Spleen (tissue), 11 donors: ENCODE measurements at regions not wholly inside any gene's neighbourhood (a gene's known extent, or its start where the extent isn't known, plus 50 kb on each side); places are given as distances from the start of the nearest gene placed in this dataset.

ENCODE experiments used
- DNase-seq: peaks from one replicate; pipeline ENCODE4 v3.0.0-alpha.2; 2020
- H3K27ac ChIP-seq, 8 donors: fragments of 200-600 bp; sonication (generic) in 7 of 8; 1 replicate in 4 of 8; 2 replicates in 4 of 8; pipeline versions ENCODE4 v1.5.0 to v1.8.0; 2016 to 2021; ENCODE audit warnings: inconsistent platforms in 4 of 8, mild to moderate bottlenecking in 4 of 8, moderate library complexity in 1 of 8
- H3K27me3 ChIP-seq, 7 donors: fragments of 200-600 bp; sonication (generic) in 6 of 7; replicated peaks in 1 of 7; 1 replicate in 4 of 7; 2 replicates in 3 of 7; pipeline versions ENCODE4 v1.5.0 to v1.8.0; 2016 to 2021; ENCODE audit warnings: inconsistent platforms in 3 of 7, mild to moderate bottlenecking in 1 of 7
- H3K36me3 ChIP-seq, 6 donors: fragments of 200-600 bp; sonication (generic) in 5 of 6; 1 replicate in 4 of 6; 2 replicates in 2 of 6; pipeline versions ENCODE4 v1.5.0 to v1.8.0; 2016 to 2021; ENCODE audit warnings: inconsistent platforms in 2 of 6
- H3K4me1 ChIP-seq, 6 donors: fragments of 200-600 bp; sonication (generic) in 5 of 6; 1 replicate in 3 of 6; 2 replicates in 3 of 6; pipeline versions ENCODE4 v1.5.0 to v1.8.0; 2016 to 2021; ENCODE audit warnings: inconsistent platforms in 3 of 6
- H3K4me3 ChIP-seq, 8 donors: fragments of 200-600 bp; sonication (generic) in 7 of 8; 1 replicate in 4 of 8; 2 replicates in 4 of 8; pipeline versions ENCODE4 v1.5.0 to v1.8.0; 2016 to 2021; ENCODE audit warnings: inconsistent platforms in 4 of 8, mild to moderate bottlenecking in 4 of 8, moderate library complexity in 2 of 8
- H3K9me3 ChIP-seq, 8 donors: fragments of 200-600 bp; sonication (generic) in 7 of 8; 1 replicate in 4 of 8; 2 replicates in 4 of 8; pipeline versions ENCODE4 v1.5.0 to v1.8.0; 2016 to 2021; ENCODE audit warnings: inconsistent platforms in 4 of 8
- POLR2A ChIP-seq, 3 donors: fragments of 450-650 bp; IDR thresholded peaks; one replicate each; pipeline ENCODE4 v1.5.1; 2017; ENCODE audit warnings: antibody characterized with exemption in 3 of 3, mild to moderate bottlenecking in 1 of 3
- POLR2AphosphoS5 ChIP-seq, 3 donors: sonication (generic); formaldehyde crosslinking; IDR thresholded peaks; one replicate each; pipeline ENCODE4 v1.5.1; 2017; ENCODE audit warnings: antibody characterized with exemption in 3 of 3
- WGBS, 5 donors: extraction: QIAGEN DNeasy Blood & Tissue Kit in 3 of 5; methylation state at CpG; one replicate each; pipeline versions ENCODE4 v1.1.5 to v1.1.7; 2013 to 2018; 5-methylcytosine and 5-hydroxymethylcytosine counted together
- intact Hi-C: fragments of 100-400 bp; cut with DNase I; formaldehyde crosslinking; loops from one replicate; pipeline ENCODE4 v1.15.0; 2023; ENCODE audit warnings: low total_unique reads
- TF ChIP-seq, protein P1 (sequence below), 11 experiments: fragments of 200-600 bp in 7 of 11; fragments of 450-650 bp in 4 of 11; sonication (generic) in 4 of 11; IDR thresholded peaks in 8 of 11; conservative IDR thresholded peaks in 3 of 11; 1 replicate in 7 of 11; 2 replicates in 4 of 11; pipeline versions ENCODE4 v1.4.0 to v1.8.0; 2016 to 2021; ENCODE audit warnings: antibody characterized with exemption in 11 of 11, inconsistent platforms in 4 of 11, mild to moderate bottlenecking in 1 of 11
- donor health status: healthy with polysubstance abuse.
- donor health status: DM: no; HTN: no; CAD: no; lungs with moderate emphysema.
- donor health status: DM: no; HTN: no; CAD: no.
- donor health status: Bipolar disorder and iron deficiency.
- donor health status: healthy.
- donor health status: DM: no; HTN: no; CAD: no.
- donor health status: DM: yes; HTN: yes; CAD: no.

DNA sequence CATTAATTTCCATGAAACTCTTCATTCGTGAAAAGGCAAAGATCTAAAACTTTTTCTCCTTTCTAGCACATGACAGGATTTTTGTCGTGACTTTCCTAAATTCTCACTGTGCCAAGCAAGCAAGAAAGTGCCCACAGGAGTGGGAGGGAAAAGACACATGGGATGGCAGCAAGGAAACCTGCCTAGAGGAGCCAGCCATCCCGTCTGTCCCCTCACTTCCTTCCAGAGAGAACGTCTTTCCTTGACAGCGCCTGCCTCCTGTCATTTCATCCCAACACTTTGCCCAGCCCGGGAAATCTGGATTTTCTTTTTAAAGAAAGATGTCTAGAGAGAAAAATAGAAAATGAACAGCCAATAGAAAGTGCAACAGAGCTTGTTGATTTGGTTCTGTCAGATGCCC, 200.6 kb upstream of the PTBP2 start:
- H3K27ac ChIP-seq = no peak overlapping the region
- H3K36me3 ChIP-seq = no peaks in the 10 kb centered on the region
- intact Hi-C loops = no loop called here
- no peak overlapping the region for H3K4me3 ChIP-seq
- TF ChIP-seq POLR2AphosphoS5 (IDR thresholded peaks at IDR 0.05) = no peak
- no peak for TF ChIP-seq POLR2A (IDR thresholded peaks at IDR 0.05)
- TF ChIP-seq, protein P1, sequence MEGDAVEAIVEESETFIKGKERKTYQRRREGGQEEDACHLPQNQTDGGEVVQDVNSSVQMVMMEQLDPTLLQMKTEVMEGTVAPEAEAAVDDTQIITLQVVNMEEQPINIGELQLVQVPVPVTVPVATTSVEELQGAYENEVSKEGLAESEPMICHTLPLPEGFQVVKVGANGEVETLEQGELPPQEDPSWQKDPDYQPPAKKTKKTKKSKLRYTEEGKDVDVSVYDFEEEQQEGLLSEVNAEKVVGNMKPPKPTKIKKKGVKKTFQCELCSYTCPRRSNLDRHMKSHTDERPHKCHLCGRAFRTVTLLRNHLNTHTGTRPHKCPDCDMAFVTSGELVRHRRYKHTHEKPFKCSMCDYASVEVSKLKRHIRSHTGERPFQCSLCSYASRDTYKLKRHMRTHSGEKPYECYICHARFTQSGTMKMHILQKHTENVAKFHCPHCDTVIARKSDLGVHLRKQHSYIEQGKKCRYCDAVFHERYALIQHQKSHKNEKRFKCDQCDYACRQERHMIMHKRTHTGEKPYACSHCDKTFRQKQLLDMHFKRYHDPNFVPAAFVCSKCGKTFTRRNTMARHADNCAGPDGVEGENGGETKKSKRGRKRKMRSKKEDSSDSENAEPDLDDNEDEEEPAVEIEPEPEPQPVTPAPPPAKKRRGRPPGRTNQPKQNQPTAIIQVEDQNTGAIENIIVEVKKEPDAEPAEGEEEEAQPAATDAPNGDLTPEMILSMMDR (IDR thresholded peaks at IDR 0.05 in 8 of 11, conservative IDR thresholded peaks at IDR 0.05 in 3 of 11) = no peak
- H3K27me3 ChIP-seq = no peaks in the 10 kb centered on the region
- no peaks in the 10 kb centered on the region for H3K4me1 ChIP-seq
- no peaks in the 10 kb centered on the region for H3K9me3 ChIP-seq
- WGBS, 5 donors = 60 to 73% (median 71%) methylated on average over 6 of the region's 6 CpGs
- DNase-seq = no peak

DNA sequence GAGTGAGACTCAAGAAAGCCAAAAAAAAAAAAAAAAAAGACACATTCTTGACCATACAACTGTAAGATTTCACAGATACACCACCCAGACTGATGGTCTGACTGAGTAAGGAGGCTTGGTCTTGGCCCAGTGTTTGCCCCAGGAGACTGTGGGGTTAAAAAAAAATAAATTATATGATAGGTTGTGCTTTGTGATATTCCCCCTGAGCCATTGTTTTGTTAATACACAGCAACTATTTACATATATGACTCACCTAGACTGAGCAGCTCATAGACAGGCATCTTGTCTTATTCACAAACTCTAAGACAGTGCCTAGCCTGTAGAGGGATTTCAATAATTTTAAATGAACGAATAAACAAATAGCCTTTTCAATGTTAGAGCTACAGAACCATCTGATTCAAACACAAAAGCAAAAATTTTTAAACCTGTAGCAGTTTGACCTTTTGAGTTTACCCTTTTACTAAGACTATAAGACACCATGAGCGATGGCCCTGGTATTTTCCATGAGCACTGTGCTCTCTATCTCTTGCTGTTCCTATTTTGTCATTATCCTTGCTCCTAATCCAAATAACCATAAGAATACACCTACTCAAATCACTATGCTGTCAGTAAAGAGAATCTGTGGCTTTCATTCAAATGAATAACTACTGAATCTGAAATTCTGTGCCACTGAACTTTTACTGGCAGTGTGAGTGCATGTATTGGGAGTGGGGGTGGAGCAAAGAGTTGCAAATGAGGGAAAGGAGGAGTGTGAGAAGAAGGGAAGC, 199.4 kb upstream of the PTBP2 start:
- TF ChIP-seq POLR2AphosphoS5 (IDR thresholded peaks at IDR 0.05) (no peak), POLR2A (IDR thresholded peaks at IDR 0.05) (no peak)
- TF ChIP-seq, protein P1 (IDR thresholded peaks at IDR 0.05 in 8 of 11, conservative IDR thresholded peaks at IDR 0.05 in 3 of 11) = no peak
- Histone ChIP-seq H3K36me3 (no peaks in the 10 kb centered on the region), H3K4me1 (no peaks in the 10 kb centered on the region), H3K9me3 (no peaks in the 10 kb centered on the region), H3K4me3 (no peak overlapping the region), H3K27ac (no peak overlapping the region), H3K27me3 (no peaks in the 10 kb centered on the region)
- intact Hi-C loops = no loop called here
- 72 to 84% (median 81%) methylated on average over 2 of the region's 2 CpGs for WGBS, 5 donors
- no peak for DNase-seq

DNA sequence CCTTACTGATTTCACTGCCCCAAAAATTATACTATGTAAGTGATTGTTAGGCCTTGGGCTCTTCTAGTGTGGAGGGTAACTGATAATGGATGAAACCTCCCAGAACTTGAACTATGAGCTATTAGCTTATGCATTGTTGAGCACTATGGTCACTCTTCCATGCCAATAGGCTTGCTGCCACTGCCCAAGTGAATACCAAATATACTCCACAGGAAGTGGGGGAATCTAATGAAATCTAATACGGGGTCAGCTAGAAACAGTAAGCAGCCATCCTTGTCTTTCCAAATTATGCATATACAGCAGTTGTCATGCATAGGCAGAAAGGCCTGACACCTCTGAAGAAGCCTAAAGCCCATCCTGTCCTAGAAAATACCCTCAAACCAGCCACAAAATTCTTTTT, 198.7 kb upstream of the PTBP2 start:
- Histone ChIP-seq H3K36me3 (no peaks in the 10 kb centered on the region), H3K4me1 (no peaks in the 10 kb centered on the region), H3K27me3 (no peaks in the 10 kb centered on the region), H3K27ac (no peak overlapping the region), H3K9me3 (peaks cover 0 to 6% (median 3%) of the 10 kb centered on the region in 8 donors), H3K4me3 (no peak overlapping the region)
- WGBS, 5 donors = 65 to 84% (median 73%) methylated on average over 1 of the region's 1 CpG
- DNase-seq = no peak
- intact Hi-C loops = no loop called here
- TF ChIP-seq, protein P1 (IDR thresholded peaks at IDR 0.05 in 8 of 11, conservative IDR thresholded peaks at IDR 0.05 in 3 of 11) = no peak
- no peak for TF ChIP-seq POLR2A (IDR thresholded peaks at IDR 0.05)
- no peak for TF ChIP-seq POLR2AphosphoS5 (IDR thresholded peaks at IDR 0.05)

GRCh38 chr1:96524100-96524499, 197.5 kb upstream of the PTBP2 start:
- Histone ChIP-seq H3K27me3 (no peaks in the 10 kb centered on the region), H3K27ac (peak overlapping the region in 2 of 8 donors; percentile 31 to 57), H3K4me3 (no peak overlapping the region), H3K4me1 (no peaks in the 10 kb centered on the region), H3K9me3 (peaks cover 7 to 17% (median 14%) of the 10 kb centered on the region in 8 donors), H3K36me3 (no peaks in the 10 kb centered on the region)
- no peak for DNase-seq
- no peak for TF ChIP-seq POLR2AphosphoS5 (IDR thresholded peaks at IDR 0.05)
- TF ChIP-seq, protein P1 (IDR thresholded peaks at IDR 0.05 in 8 of 11, conservative IDR thresholded peaks at IDR 0.05 in 3 of 11) = no peak
- TF ChIP-seq POLR2A (IDR thresholded peaks at IDR 0.05) = no peak
- intact Hi-C loops = no loop called here
- WGBS, 5 donors = 3 to 15% (median 11%) methylated on average over 2 of the region's 2 CpGs
